Mesothelial cell of epicardium (in vitro differentiated cells): ENCODE measurements at regions not wholly inside any gene's neighbourhood (a gene's known extent, or its start where the extent isn't known, plus 50 kb on each side); places are given as distances from the start of the nearest gene placed in this dataset.

Experiments used
- DNase-seq, 2 experiments: peaks; one replicate each; pipeline ENCODE4 v3.0.0; 2021; ENCODE audit warnings: low spot score in 2 of 2; ENCODE audit not compliant: unreplicated experiment in 2 of 2
- H3K27ac Mint-ChIP-seq: 2 replicates; pipeline ENCODE4 v1.8.0; 2021; ENCODE audit warnings: mixed read lengths
- H3K27me3 Mint-ChIP-seq: 2 replicates; pipeline ENCODE4 v1.8.0; 2021; ENCODE audit warnings: low read depth, mixed read lengths
- H3K36me3 Mint-ChIP-seq: 2 replicates; pipeline ENCODE4 v1.8.0; 2021; ENCODE audit warnings: mixed read lengths
- H3K4me1 Mint-ChIP-seq: 2 replicates; pipeline ENCODE4 v1.8.0; 2021; ENCODE audit warnings: mixed read lengths
- H3K4me3 Mint-ChIP-seq: 2 replicates; pipeline ENCODE4 v1.8.0; 2021; ENCODE audit warnings: mild to moderate bottlenecking, moderate library complexity, mixed read lengths
- H3K9me3 Mint-ChIP-seq: 2 replicates; pipeline ENCODE4 v1.8.0; 2021; ENCODE audit warnings: mixed read lengths
- TF ChIP-seq, protein P1 (sequence below): fragments of 200-600 bp; sonication (generic); IDR thresholded peaks from one replicate; pipeline ENCODE4 v1.5.0; 2021; ENCODE audit warnings: antibody characterized with exemption; ENCODE audit not compliant: unreplicated experiment

DNA sequence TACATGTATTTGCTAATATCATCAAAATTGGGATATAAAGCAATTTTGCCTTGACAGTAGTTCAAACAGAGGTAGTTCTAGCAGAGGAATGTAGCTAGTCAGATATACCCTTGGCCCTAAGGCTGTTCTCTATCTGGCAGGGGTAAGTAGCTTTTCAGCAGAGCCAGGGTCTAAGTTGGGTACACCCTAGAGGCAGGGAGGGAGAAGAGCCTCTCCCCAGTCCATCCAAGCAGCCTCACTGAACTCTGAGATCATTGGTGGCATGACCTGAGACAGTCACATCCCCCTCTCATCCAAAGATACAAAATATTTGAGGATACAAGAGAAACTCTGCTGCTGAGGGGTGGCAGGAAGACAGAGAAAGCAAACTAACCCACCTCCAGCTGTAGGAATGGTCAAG is 343.7 kb downstream of the DHX15 start:
- H3K4me3 Mint-ChIP-seq = no peak overlapping the region
- TF ChIP-seq, protein P1, sequence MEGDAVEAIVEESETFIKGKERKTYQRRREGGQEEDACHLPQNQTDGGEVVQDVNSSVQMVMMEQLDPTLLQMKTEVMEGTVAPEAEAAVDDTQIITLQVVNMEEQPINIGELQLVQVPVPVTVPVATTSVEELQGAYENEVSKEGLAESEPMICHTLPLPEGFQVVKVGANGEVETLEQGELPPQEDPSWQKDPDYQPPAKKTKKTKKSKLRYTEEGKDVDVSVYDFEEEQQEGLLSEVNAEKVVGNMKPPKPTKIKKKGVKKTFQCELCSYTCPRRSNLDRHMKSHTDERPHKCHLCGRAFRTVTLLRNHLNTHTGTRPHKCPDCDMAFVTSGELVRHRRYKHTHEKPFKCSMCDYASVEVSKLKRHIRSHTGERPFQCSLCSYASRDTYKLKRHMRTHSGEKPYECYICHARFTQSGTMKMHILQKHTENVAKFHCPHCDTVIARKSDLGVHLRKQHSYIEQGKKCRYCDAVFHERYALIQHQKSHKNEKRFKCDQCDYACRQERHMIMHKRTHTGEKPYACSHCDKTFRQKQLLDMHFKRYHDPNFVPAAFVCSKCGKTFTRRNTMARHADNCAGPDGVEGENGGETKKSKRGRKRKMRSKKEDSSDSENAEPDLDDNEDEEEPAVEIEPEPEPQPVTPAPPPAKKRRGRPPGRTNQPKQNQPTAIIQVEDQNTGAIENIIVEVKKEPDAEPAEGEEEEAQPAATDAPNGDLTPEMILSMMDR = no peak
- H3K4me1 Mint-ChIP-seq = peaks cover 5% of the 10 kb centered on the region
- H3K27ac Mint-ChIP-seq = no peak overlapping the region
- no peaks in the 10 kb centered on the region for H3K36me3 Mint-ChIP-seq
- peaks cover 11% of the 10 kb centered on the region for H3K27me3 Mint-ChIP-seq
- no peak for DNase-seq
- no peaks in the 10 kb centered on the region for H3K9me3 Mint-ChIP-seq

DNA sequence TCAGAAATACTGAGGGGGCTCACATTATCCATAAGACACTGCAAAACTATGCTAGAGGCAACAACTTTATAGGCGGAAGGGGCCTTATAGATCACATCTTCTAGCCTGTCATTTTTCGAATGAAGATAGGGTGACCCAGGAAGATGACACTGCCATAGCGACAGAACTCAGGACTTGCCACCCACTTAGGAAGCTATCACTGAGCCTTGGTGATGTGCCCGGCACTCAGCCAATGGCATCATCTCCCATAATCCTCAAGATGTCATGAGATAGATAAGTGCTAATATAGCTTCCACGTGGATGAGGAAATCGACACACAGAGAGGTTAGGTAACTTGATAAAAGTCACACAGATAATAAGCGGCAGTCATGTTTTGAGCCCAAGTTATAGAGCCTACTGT is 346.6 kb downstream of the DHX15 start:
- TF ChIP-seq, protein P1 = no peak
- H3K36me3 Mint-ChIP-seq = no peaks in the 10 kb centered on the region
- H3K27me3 Mint-ChIP-seq = peaks cover 14% of the 10 kb centered on the region
- H3K9me3 Mint-ChIP-seq = no peaks in the 10 kb centered on the region
- H3K27ac Mint-ChIP-seq = no peak overlapping the region
- no peaks in the 10 kb centered on the region for H3K4me1 Mint-ChIP-seq
- no peak overlapping the region for H3K4me3 Mint-ChIP-seq
- DNase-seq = no peak

DNA sequence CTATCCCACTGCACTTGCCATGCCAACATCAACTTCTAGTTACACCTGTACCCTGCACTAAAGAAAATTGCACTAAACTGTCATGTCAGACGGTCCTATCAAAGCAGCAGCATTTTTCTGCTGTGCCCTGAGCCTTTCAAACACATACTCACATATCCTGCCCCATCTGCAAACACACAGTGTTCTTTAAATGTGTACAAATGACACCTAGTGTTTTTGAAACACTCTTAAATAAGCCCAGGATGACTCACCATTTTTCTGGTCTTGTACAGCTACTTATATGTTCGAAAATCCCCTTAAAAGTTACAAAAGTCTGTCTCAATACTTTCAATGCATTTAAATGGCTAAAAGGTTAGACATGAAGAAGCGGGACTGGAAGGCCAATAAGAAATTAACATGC is 346.7 kb upstream of the PPARGC1A start:
- Mint-ChIP-seq H3K36me3 (no peaks in the 10 kb centered on the region), H3K27ac (no peak overlapping the region), H3K9me3 (no peaks in the 10 kb centered on the region), H3K4me3 (no peak overlapping the region), H3K4me1 (no peaks in the 10 kb centered on the region), H3K27me3 (peaks cover 9% of the 10 kb centered on the region)
- TF ChIP-seq, protein P1 = no peak
- no peak for DNase-seq

DNA sequence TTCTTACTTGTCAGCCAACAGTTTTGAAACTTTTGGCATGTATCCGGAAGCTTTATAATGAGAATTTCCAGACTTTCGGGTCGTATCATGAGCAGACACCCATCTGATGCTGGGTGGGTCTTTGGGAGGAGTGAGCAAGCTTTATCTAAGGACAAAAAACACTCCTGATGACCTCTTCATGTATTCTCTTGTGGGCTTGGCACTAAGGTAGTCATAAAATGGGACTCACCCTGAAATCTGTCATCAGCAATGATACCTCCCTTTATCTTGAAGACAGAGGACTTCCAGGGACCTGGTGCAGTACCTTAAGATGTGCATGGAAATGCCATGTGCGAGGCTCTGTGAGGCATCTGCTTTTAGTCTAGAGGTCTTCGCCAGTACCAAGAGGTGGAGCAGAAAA is 346.3 kb upstream of the PPARGC1A start:
- no peak overlapping the region for H3K27ac Mint-ChIP-seq
- no peaks in the 10 kb centered on the region for H3K36me3 Mint-ChIP-seq
- H3K4me1 Mint-ChIP-seq = no peaks in the 10 kb centered on the region
- TF ChIP-seq, protein P1 = no peak
- no peaks in the 10 kb centered on the region for H3K9me3 Mint-ChIP-seq
- H3K27me3 Mint-ChIP-seq = peaks cover 9% of the 10 kb centered on the region
- no peak overlapping the region for H3K4me3 Mint-ChIP-seq
- DNase-seq = no peak

DNA sequence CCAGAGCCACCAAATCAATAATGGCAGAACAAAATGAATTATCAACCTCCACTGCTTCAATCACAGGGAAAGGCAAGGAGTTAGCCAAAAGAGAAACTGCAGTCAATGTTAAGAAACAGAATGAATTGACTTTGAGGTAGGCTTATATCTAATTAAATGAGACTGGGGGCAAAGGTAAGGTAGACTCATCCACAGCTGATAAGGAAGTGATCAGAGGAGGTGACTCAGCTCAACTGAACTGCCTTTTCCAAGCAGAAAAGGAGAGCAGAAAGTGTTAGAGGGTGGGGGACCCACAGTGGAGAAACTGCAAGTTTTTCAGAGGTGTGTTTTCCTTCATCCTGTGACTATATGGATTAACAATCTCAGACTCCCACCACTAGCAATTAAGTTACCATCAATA is 345.8 kb upstream of the PPARGC1A start:
- TF ChIP-seq, protein P1 = no peak
- no peak for DNase-seq
- no peaks in the 10 kb centered on the region for H3K4me1 Mint-ChIP-seq
- H3K4me3 Mint-ChIP-seq = no peak overlapping the region
- H3K9me3 Mint-ChIP-seq = no peaks in the 10 kb centered on the region
- H3K27me3 Mint-ChIP-seq = peaks cover 10% of the 10 kb centered on the region
- no peak overlapping the region for H3K27ac Mint-ChIP-seq
- H3K36me3 Mint-ChIP-seq = no peaks in the 10 kb centered on the region

DNA sequence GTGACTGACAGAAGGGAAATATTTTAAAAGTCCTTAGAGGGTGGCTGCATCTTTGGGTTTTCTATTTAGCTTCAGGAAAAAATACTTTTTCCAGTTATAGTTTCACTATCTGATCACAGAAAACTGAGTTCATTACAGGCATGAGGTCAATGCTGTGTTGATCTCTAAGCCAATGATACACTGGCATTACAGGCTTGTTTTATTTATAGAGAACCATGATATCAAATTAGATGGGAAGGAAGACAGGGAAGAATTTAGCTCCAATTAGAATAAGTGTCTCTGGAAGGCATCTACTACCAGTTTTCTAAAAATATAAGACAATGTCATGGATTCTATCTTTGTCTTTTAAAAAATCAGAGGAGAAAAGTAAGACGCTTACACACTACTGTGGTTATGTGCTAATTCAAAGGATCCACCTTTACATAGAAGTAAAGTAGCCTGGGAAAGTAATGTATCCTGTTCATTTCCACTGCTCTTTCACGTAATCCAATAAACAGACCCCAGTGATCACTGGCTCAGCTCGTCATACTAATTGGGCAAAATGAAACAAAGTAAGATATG is 344.5 kb upstream of the PPARGC1A start:
- DNase-seq = no peak

More for the DNA sequence above, 344.5 kb upstream of the PPARGC1A start:
- H3K27ac Mint-ChIP-seq = no peak overlapping the region
- no peaks in the 10 kb centered on the region for H3K36me3 Mint-ChIP-seq
- H3K4me1 Mint-ChIP-seq = no peaks in the 10 kb centered on the region
- H3K4me3 Mint-ChIP-seq = no peak overlapping the region
- H3K9me3 Mint-ChIP-seq = no peaks in the 10 kb centered on the region
- H3K27me3 Mint-ChIP-seq = peaks cover 11% of the 10 kb centered on the region
- TF ChIP-seq, protein P1 = no peak
